ENCODE measurements at regions not wholly inside any gene's neighbourhood (a gene's known extent, or its start where the extent isn't known, plus 50 kb on each side); places are given as distances from the start of the nearest gene placed in this dataset.

- TF ChIP-seq POLR2AphosphoS5 (IDR thresholded peaks at IDR 0.05; ENCODE audit: low read depth, low read length): no peak
- no peak for TF ChIP-seq TAF1 (IDR thresholded peaks at IDR 0.05; ENCODE audit: low read depth, low read length)
- no peak for TF ChIP-seq POLR2A (IDR thresholded peaks at IDR 0.05; ENCODE audit: low read depth, low read length)
Observed at GRCh38 chr3:195005251-195005620, 265.7 kb downstream of the XXYLT1 start.

Measured in GM12891 (cell line).